ENCODE measurements at regions not wholly inside any gene's neighbourhood (a gene's known extent, or its start where the extent isn't known, plus 50 kb on each side); places are given as distances from the start of the nearest gene placed in this dataset.

- no peak for ATAC-seq (ENCODE audit: low FRiP score)
- TF ChIP-seq, protein P1, sequence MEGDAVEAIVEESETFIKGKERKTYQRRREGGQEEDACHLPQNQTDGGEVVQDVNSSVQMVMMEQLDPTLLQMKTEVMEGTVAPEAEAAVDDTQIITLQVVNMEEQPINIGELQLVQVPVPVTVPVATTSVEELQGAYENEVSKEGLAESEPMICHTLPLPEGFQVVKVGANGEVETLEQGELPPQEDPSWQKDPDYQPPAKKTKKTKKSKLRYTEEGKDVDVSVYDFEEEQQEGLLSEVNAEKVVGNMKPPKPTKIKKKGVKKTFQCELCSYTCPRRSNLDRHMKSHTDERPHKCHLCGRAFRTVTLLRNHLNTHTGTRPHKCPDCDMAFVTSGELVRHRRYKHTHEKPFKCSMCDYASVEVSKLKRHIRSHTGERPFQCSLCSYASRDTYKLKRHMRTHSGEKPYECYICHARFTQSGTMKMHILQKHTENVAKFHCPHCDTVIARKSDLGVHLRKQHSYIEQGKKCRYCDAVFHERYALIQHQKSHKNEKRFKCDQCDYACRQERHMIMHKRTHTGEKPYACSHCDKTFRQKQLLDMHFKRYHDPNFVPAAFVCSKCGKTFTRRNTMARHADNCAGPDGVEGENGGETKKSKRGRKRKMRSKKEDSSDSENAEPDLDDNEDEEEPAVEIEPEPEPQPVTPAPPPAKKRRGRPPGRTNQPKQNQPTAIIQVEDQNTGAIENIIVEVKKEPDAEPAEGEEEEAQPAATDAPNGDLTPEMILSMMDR (IDR thresholded peaks at IDR 0.05) = no peak
- DNase-seq (ENCODE audit: low spot score) = no peak
These were observed 65.7 kb downstream of the UNC5CL start for GRCh38 chr6:40973304-40973703.

- no peak for DNase-seq (ENCODE audit: low spot score)
- ATAC-seq (ENCODE audit: low FRiP score) = no peak
- TF ChIP-seq, protein P1 (IDR thresholded peaks at IDR 0.05) = no peak
These were observed 66.2 kb downstream of the UNC5CL start for GRCh38 chr6:40972814-40973213.

DNA sequence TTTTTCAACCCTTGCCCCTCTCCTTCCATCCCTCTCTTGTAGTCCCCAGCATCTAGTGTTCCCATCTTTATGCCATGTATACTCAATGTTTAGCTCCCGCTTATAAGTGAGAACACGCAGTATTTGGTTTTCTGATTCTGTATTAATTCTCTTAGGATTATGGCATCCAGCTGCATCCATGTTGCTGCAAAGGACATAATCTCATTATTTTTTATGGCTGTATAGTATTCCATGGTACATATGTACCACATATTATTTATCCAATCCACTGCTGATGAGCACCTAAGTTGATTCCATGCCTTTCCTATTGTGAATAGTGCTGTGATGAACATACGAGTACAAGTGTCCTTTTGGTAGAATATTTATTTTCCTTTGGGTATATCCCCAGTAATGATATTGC, 66.8 kb downstream of the UNC5CL start:
- ATAC-seq (ENCODE audit: low FRiP score) = no peak
- no peak for DNase-seq (ENCODE audit: low spot score)
- TF ChIP-seq, protein P1 (IDR thresholded peaks at IDR 0.05) = no peak

GRCh38 chr6:40968620-40969164, 70.3 kb downstream of the UNC5CL start:
- no peak for ATAC-seq (ENCODE audit: low FRiP score)
- no peak for DNase-seq (ENCODE audit: low spot score)
- TF ChIP-seq, protein P1 (IDR thresholded peaks at IDR 0.05) = no peak

GRCh38 chr6:40966860-40967259, 72.2 kb downstream of the UNC5CL start:
- no peak for ATAC-seq (ENCODE audit: low FRiP score)
- DNase-seq (ENCODE audit: low spot score) = no peak
- TF ChIP-seq, protein P1 (IDR thresholded peaks at IDR 0.05) = no peak

GRCh38 chr6:40965046-40965445, 74.0 kb downstream of the UNC5CL start:
- TF ChIP-seq, protein P1 (IDR thresholded peaks at IDR 0.05) = no peak

DNA sequence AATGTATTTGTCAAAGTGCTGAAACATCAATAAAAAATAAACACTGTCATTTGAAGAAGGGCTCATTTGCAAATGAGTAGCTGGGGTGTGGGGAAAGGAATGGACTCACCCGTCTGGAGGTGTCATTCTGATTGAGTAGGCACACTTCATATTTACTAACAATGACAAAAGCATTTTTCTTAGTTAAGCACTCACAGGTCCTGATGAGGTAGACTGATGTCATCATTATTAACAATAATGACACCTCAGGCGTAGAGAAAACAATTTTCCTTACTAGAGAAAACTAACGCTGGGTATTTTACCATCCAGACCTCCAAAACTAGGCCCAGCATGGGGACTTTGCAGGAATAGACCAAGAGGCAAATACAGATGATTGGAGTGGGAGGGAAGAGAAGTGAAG, 76.0 kb downstream of the UNC5CL start:
- TF ChIP-seq, protein P1 (IDR thresholded peaks at IDR 0.05) = no peak
- DNase-seq (ENCODE audit: low spot score) (no peak), ATAC-seq (ENCODE audit: low FRiP score) (no peak)

More at GRCh38 chr6:40965046-40965445, 74.0 kb downstream of the UNC5CL start:
- no peak for DNase-seq (ENCODE audit: low spot score)
- no peak for ATAC-seq (ENCODE audit: low FRiP score)

Measured in omental fat pad (tissue), 3 donors.